ENCODE measurements at regions not wholly inside any gene's neighbourhood (a gene's known extent, or its start where the extent isn't known, plus 50 kb on each side); places are given as distances from the start of the nearest gene placed in this dataset.

GRCh38 chr4:135236048-135236447, 1034.5 kb upstream of the PABPC4L start:
- TF ChIP-seq REST (IDR thresholded peaks at IDR 0.05; ENCODE audit: low read depth) (no peak), TAF1 (IDR thresholded peaks at IDR 0.05; ENCODE audit: low read depth) (no peak), ZBTB7A (IDR thresholded peaks at IDR 0.05; ENCODE audit: low read depth) (no peak), TCF12 (IDR thresholded peaks at IDR 0.05; ENCODE audit: low read depth) (no peak), FOXM1 (IDR thresholded peaks at IDR 0.05; ENCODE audit: borderline replicate concordance, low read depth) (no peak), CREB1 (IDR thresholded peaks at IDR 0.05; ENCODE audit: low read depth) (no peak), RAD21 (IDR thresholded peaks at IDR 0.05; ENCODE audit: low read depth) (no peak), CEBPB (IDR thresholded peaks at IDR 0.05) (no peak), YY1 (IDR thresholded peaks at IDR 0.05; ENCODE audit: low read depth) (no peak), USF1 (IDR thresholded peaks at IDR 0.05) (no peak), NFIC (IDR thresholded peaks at IDR 0.05) (no peak), EP300 (IDR thresholded peaks at IDR 0.05; ENCODE audit: borderline replicate concordance) (no peak), TEAD4 (IDR thresholded peaks at IDR 0.05) (no peak), EGR1 (IDR thresholded peaks at IDR 0.05) (no peak), MAX (IDR thresholded peaks at IDR 0.05) (no peak)

- TF ChIP-seq TAF1 (IDR thresholded peaks at IDR 0.05; ENCODE audit: low read depth) (no peak), MAX (IDR thresholded peaks at IDR 0.05) (no peak), CREB1 (IDR thresholded peaks at IDR 0.05; ENCODE audit: low read depth) (no peak), FOXM1 (IDR thresholded peaks at IDR 0.05; ENCODE audit: borderline replicate concordance, low read depth) (no peak), TEAD4 (IDR thresholded peaks at IDR 0.05) (no peak), EGR1 (IDR thresholded peaks at IDR 0.05) (no peak), REST (IDR thresholded peaks at IDR 0.05; ENCODE audit: low read depth) (no peak), NFIC (IDR thresholded peaks at IDR 0.05) (no peak), EP300 (IDR thresholded peaks at IDR 0.05; ENCODE audit: borderline replicate concordance) (no peak), YY1 (IDR thresholded peaks at IDR 0.05; ENCODE audit: low read depth) (no peak)
These were observed 1026.3 kb upstream of the PABPC4L start for GRCh38 chr4:135227842-135228241.

- no peak for TF ChIP-seq TEAD4 (IDR thresholded peaks at IDR 0.05)
- TF ChIP-seq TAF1 (IDR thresholded peaks at IDR 0.05; ENCODE audit: low read depth) = no peak
- TF ChIP-seq ZBTB7A (IDR thresholded peaks at IDR 0.05; ENCODE audit: low read depth) = no peak
- no peak for TF ChIP-seq USF1 (IDR thresholded peaks at IDR 0.05)
- TF ChIP-seq MAX (IDR thresholded peaks at IDR 0.05) = no peak
- TF ChIP-seq CREB1 (IDR thresholded peaks at IDR 0.05; ENCODE audit: low read depth) = no peak
- no peak for TF ChIP-seq EGR1 (IDR thresholded peaks at IDR 0.05)
- TF ChIP-seq NFIC (IDR thresholded peaks at IDR 0.05) = no peak
- TF ChIP-seq CEBPB (IDR thresholded peaks at IDR 0.05) = no peak
- TF ChIP-seq YY1 (IDR thresholded peaks at IDR 0.05; ENCODE audit: low read depth) = no peak
- TF ChIP-seq RAD21 (IDR thresholded peaks at IDR 0.05; ENCODE audit: low read depth) = no peak
- TF ChIP-seq EP300 (IDR thresholded peaks at IDR 0.05; ENCODE audit: borderline replicate concordance) = no peak
- TF ChIP-seq TCF12 (IDR thresholded peaks at IDR 0.05; ENCODE audit: low read depth) = no peak
- TF ChIP-seq REST (IDR thresholded peaks at IDR 0.05; ENCODE audit: low read depth) = no peak
- TF ChIP-seq FOXM1 (IDR thresholded peaks at IDR 0.05; ENCODE audit: borderline replicate concordance, low read depth) = no peak
These were observed 1024.0 kb upstream of the PABPC4L start for GRCh38 chr4:135225551-135225950.

GRCh38 chr4:135210341-135210740, 1008.8 kb upstream of the PABPC4L start:
- TF ChIP-seq NFIC (IDR thresholded peaks at IDR 0.05) (no peak), USF1 (IDR thresholded peaks at IDR 0.05) (no peak), RAD21 (IDR thresholded peaks at IDR 0.05; ENCODE audit: low read depth) (no peak), TEAD4 (IDR thresholded peaks at IDR 0.05) (no peak), EGR1 (IDR thresholded peaks at IDR 0.05) (no peak), ZBTB7A (IDR thresholded peaks at IDR 0.05; ENCODE audit: low read depth) (no peak), YY1 (IDR thresholded peaks at IDR 0.05; ENCODE audit: low read depth) (no peak), FOXM1 (IDR thresholded peaks at IDR 0.05; ENCODE audit: borderline replicate concordance, low read depth) (no peak), REST (IDR thresholded peaks at IDR 0.05; ENCODE audit: low read depth) (no peak), MAX (IDR thresholded peaks at IDR 0.05) (no peak), CREB1 (IDR thresholded peaks at IDR 0.05; ENCODE audit: low read depth) (no peak), TCF12 (IDR thresholded peaks at IDR 0.05; ENCODE audit: low read depth) (no peak), EP300 (IDR thresholded peaks at IDR 0.05; ENCODE audit: borderline replicate concordance) (no peak), CEBPB (IDR thresholded peaks at IDR 0.05) (no peak)
